ENCODE measurements at regions not wholly inside any gene's neighbourhood (a gene's known extent, or its start where the extent isn't known, plus 50 kb on each side); places are given as distances from the start of the nearest gene placed in this dataset.

DNA sequence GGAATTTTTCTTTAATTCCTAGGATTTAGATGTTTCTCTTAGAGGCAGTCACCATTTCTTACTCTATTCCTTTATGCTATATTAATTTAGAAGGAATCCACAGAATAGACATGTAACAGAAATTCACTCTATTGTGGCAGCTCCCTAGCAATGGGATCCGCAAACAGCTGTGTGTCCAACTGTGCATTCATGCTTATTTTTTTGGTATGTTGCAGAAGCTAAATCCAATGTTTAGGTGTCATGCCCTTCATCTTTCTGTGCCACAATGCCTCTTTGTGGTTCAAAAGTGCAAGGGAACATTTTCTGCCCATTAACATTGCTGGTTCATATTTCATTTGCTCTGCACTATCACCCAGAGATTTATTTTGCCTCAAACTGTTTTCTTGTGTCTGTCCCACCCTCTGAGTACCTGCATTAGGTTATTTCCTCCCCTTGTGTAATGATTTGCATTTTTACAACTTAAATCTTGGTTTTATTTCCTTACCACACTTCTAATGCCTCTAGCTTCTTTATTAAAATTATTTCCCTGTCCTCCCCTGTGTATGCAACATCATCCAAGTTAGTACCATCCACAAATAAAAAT, 816.5 kb downstream of the EFNA5 start:
- TF ChIP-seq, protein P1, sequence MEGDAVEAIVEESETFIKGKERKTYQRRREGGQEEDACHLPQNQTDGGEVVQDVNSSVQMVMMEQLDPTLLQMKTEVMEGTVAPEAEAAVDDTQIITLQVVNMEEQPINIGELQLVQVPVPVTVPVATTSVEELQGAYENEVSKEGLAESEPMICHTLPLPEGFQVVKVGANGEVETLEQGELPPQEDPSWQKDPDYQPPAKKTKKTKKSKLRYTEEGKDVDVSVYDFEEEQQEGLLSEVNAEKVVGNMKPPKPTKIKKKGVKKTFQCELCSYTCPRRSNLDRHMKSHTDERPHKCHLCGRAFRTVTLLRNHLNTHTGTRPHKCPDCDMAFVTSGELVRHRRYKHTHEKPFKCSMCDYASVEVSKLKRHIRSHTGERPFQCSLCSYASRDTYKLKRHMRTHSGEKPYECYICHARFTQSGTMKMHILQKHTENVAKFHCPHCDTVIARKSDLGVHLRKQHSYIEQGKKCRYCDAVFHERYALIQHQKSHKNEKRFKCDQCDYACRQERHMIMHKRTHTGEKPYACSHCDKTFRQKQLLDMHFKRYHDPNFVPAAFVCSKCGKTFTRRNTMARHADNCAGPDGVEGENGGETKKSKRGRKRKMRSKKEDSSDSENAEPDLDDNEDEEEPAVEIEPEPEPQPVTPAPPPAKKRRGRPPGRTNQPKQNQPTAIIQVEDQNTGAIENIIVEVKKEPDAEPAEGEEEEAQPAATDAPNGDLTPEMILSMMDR (conservative IDR thresholded peaks at IDR 0.05; ENCODE audit: low read depth, low read length): no peak
- H3K4me3 ChIP-seq (ENCODE audit: low read length): no peak overlapping the region
- DNase-seq (ENCODE audit: low read depth): no peak

DNA sequence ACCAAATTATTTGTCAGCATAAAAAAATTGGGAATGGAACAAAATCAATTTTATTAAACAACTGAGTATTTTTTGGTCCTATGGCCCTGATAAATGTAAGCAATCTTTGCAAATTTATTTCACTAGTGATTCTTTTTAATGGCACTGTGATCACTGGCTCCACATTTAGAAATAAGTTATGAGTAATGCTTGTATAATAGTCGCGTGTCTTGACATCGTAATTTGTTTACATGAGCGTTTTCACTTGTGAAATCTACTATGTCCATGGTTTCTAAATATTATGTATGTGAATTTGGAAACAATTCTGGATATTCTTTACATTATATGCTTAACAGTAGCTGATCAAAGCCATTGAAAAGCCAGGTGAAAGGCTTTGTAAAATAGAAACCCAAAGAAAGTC, 817.5 kb downstream of the EFNA5 start:
- H3K4me3 ChIP-seq (ENCODE audit: low read length): no peak overlapping the region
- TF ChIP-seq, protein P1 (conservative IDR thresholded peaks at IDR 0.05; ENCODE audit: low read depth, low read length): no peak
- no peak for DNase-seq (ENCODE audit: low read depth)

DNA sequence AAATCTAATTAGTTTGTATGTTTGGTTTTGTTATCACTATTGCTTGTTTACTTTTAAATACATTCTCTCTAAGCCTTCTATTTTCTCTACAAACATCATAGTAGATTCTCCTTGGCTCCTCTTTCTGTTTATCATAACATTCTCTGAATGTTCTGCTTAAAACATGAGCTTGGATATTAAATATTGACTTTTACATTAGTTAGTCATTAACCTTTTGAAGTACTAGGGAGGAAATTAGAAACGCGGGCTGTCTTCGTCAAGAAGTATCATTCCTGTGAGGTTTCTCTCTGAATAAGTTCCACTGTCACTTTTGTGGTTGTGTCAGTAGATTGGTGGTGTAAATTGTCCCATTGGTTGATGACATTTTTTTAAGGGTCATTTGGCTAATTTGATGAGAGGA, 821.5 kb downstream of the EFNA5 start:
- TF ChIP-seq, protein P1 (conservative IDR thresholded peaks at IDR 0.05; ENCODE audit: low read depth, low read length): no peak
- no peak for DNase-seq (ENCODE audit: low read depth)
- H3K4me3 ChIP-seq (ENCODE audit: low read length): no peak overlapping the region

DNA sequence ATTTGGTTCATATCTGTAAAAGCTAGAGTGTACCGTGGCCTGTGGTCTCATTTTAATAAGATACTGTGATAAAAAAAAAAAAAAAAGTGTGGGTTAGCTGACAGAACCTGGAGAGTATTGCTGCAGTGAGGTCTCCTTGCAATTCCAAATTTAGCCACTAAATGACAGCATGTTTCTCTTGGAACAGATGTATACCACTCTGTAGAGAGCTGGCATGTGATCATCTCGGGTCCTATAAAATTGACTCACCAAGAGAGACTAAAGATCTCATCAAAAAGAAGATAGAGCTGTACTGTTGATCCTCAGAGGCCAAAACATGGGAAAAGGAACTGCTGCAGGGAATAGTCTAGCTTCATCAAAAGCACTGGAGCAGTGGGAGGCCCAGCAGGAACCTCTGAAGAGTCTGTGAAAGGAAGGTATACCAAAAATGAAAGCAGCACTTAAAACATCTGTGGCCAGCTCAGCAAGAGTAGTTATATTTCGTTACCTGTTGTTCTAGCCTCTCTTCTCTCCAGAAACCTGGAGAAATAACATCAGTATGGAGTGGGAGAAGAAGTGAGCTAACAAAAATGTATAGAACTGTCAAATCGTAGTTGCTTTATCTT, 826.8 kb downstream of the EFNA5 start:
- H3K4me3 ChIP-seq (ENCODE audit: low read length): no peak overlapping the region
- DNase-seq (ENCODE audit: low read depth): no peak
- TF ChIP-seq, protein P1 (conservative IDR thresholded peaks at IDR 0.05; ENCODE audit: low read depth, low read length): peak; percentile 1

DNA sequence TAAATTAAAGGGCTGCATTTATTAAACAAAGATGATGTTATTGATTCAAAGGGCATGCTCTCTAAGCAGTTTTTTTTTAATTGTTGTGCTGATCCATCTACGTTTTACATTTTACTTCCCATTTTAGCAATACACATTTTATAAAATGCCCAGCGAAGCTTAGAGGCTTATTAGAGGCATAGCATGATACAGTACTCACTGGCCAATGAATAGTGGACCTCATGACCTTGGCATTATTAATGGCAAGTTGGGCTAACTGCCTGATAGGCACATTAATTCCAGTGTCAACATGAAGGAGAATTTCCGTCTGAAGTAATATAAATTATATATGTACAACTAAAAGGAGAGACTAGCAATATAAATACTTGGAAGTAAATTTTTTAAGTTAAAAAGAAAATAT, 837.2 kb downstream of the EFNA5 start:
- TF ChIP-seq, protein P1 (conservative IDR thresholded peaks at IDR 0.05; ENCODE audit: low read depth, low read length): no peak
- no peak for DNase-seq (ENCODE audit: low read depth)
- no peak overlapping the region for H3K4me3 ChIP-seq (ENCODE audit: low read length)

DNA sequence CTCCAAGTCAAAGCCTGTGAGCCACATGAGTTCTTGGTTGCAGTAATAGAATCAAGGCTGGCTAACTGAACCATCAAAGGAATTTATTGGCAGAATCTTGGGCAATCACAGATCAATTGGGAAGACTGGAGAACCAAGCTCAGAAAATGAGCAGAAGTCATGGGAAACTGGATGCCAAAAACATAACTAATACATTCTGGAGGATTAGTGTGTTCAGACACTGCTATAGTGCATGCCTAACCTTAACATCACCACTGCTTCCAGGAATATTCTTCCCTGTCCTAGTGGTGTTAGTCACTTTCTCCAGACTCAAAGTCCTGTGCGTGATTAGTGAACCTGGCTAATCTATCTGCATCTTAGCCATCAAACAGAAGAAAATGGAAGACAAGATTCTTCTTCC, 843.7 kb downstream of the EFNA5 start:
- peak; percentile 73 for DNase-seq (ENCODE audit: low read depth)
- TF ChIP-seq, protein P1 (conservative IDR thresholded peaks at IDR 0.05; ENCODE audit: low read depth, low read length): no peak
- no peak overlapping the region for H3K4me3 ChIP-seq (ENCODE audit: low read length)

DNA sequence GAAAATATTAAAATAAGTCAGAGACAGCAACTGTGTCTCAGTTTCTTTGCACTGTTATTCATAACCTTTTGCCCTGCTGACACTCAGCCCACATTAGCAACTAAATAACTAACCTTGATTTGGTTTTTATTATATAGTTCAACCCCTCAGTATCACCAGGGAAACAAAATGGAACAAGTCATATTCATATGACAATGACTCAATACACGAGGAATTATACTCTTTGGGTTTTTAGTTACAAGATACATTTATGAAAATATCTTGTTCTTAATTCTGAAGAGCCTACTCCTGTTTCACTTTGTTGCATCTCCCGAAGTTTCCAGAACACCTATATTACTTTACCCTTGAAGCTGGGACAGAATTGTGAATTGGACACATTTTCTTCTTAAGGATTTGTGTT, 845.4 kb downstream of the EFNA5 start:
- DNase-seq (ENCODE audit: low read depth): peak; percentile 56
- H3K4me3 ChIP-seq (ENCODE audit: low read length): no peak overlapping the region
- TF ChIP-seq, protein P1 (conservative IDR thresholded peaks at IDR 0.05; ENCODE audit: low read depth, low read length): no peak
